Thyroid gland (tissue), 4 donors: ENCODE measurements at regions not wholly inside any gene's neighbourhood (a gene's known extent, or its start where the extent isn't known, plus 50 kb on each side); places are given as distances from the start of the nearest gene placed in this dataset.

Experiments used
- POLR2A ChIP-seq, 2 donors: fragments of 450-650 bp; IDR thresholded peaks; one replicate each; pipeline ENCODE4 v1.6.1; 2017; ENCODE audit warnings: antibody characterized with exemption in 2 of 2, mild to moderate bottlenecking in 2 of 2, moderate library complexity in 1 of 2
- TF ChIP-seq, protein P1 (sequence below), 6 experiments: fragments of 200-600 bp in 3 of 6; fragments of 450-650 bp in 3 of 6; sonication (generic) in 3 of 6; IDR thresholded peaks; one replicate each; pipeline ENCODE4 v1.5.1; 2016 to 2019; ENCODE audit warnings: antibody characterized with exemption in 6 of 6, mild to moderate bottlenecking in 2 of 6, inconsistent platforms in 1 of 6, moderate library complexity in 1 of 6

DNA sequence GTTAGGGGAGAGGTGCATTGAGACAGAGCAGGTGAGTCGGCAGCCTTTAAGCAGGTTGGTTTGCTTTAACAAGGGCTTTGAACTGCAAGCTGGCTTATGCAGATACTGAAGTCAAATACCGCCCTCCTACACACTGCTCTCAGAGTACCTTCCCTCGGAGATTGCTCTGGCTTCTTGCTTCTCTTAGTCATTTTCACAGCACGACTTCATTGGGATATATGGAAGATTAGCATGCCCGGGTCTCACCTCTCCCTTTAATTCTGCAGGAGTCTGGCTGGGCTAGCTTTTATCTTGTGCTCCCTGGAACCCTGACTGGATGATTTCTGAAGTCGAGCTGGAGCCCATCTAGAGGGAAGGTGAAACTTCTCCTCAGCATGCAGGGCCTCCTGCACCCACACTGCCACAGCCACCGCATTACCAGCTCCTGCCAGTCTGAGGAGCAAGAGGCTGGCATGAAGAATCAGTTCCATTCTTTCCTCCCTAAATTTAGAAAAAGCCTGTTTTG, 395.5 kb upstream of the HNRNPA3 start:
- TF ChIP-seq, protein P1, sequence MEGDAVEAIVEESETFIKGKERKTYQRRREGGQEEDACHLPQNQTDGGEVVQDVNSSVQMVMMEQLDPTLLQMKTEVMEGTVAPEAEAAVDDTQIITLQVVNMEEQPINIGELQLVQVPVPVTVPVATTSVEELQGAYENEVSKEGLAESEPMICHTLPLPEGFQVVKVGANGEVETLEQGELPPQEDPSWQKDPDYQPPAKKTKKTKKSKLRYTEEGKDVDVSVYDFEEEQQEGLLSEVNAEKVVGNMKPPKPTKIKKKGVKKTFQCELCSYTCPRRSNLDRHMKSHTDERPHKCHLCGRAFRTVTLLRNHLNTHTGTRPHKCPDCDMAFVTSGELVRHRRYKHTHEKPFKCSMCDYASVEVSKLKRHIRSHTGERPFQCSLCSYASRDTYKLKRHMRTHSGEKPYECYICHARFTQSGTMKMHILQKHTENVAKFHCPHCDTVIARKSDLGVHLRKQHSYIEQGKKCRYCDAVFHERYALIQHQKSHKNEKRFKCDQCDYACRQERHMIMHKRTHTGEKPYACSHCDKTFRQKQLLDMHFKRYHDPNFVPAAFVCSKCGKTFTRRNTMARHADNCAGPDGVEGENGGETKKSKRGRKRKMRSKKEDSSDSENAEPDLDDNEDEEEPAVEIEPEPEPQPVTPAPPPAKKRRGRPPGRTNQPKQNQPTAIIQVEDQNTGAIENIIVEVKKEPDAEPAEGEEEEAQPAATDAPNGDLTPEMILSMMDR (IDR thresholded peaks at IDR 0.05) = no peak
- no peak for TF ChIP-seq POLR2A (IDR thresholded peaks at IDR 0.05)
